Activated gamma-delta T cell treated with anti-CD3 and anti-CD28 coated beads, Interleukin-2, amount 50 U/mL, for 16 hours (primary cell): ENCODE measurements at regions not wholly inside any gene's neighbourhood (a gene's known extent, or its start where the extent isn't known, plus 50 kb on each side); places are given as distances from the start of the nearest gene placed in this dataset.
"Not testable (repeated sequence)": the region's sequence is repeated elsewhere in the genome, so short reads cannot be mapped to it uniquely, and the experiment has no call there.

Experiments used
- DNase-seq: peaks from one replicate; pipeline ENCODE4 v3.0.0-alpha.2; 2020; ENCODE audit warnings: low read depth

DNA sequence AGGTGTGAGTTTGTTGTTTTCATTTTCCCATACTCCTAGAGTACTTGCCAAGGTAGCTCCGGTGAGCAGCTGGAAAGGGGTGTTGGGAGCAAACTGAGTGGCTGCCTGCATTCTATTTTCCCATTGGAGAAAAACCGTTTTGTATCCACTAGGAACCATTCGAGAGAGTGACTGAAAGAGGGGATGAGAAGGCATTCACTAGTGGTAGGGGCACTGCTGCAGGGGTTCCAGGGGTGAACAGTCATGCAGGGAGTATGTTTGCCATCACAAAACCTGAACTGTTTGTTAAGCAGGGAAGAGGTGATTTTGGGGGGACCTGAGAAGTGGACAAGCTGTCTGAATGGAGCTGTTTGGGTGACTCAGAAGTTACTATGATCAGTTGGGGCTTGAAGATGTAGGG is 367.5 kb upstream of the SFSWAP start:
- not testable (repeated sequence) for DNase-seq

DNA sequence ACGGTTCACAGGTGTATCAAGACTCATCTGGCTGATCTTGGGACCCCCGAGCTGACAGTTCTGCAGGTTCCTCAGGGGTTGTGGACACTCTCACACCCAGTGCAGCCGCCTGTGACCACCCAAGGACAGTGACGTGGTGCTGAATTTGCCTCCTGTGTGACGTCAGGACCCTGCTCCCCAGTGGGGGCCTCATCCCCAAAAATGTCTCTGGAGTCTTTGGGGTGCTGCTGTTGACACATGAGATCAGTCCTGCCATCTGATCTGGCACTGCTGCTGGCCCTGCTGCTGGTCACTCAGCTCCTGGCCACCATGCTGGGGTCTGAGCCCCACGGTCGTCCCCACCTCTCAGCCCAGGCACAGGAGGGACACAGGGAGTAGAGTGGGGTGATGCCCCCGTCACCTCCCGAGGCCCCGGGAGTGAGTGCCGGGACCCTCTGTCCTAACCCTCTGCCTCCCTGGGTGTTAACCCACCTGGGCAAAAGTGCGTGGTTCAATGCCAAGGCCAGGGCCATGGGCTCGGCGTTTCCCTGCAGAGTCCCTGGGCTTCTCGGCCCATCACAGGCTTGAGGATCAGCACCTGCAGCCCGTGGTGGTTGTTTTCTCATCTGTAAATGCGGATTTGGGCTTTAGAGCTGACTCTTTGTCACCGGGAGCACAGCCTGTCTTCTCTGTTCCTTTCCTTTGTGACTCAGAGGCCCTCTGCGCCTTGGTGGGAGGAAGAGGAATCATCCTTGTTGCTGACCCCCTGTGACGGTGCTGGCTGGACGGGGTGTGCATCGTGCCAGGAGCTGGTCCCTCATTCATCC is 366.0 kb upstream of the SFSWAP start:
- DNase-seq: not testable (repeated sequence)

DNA sequence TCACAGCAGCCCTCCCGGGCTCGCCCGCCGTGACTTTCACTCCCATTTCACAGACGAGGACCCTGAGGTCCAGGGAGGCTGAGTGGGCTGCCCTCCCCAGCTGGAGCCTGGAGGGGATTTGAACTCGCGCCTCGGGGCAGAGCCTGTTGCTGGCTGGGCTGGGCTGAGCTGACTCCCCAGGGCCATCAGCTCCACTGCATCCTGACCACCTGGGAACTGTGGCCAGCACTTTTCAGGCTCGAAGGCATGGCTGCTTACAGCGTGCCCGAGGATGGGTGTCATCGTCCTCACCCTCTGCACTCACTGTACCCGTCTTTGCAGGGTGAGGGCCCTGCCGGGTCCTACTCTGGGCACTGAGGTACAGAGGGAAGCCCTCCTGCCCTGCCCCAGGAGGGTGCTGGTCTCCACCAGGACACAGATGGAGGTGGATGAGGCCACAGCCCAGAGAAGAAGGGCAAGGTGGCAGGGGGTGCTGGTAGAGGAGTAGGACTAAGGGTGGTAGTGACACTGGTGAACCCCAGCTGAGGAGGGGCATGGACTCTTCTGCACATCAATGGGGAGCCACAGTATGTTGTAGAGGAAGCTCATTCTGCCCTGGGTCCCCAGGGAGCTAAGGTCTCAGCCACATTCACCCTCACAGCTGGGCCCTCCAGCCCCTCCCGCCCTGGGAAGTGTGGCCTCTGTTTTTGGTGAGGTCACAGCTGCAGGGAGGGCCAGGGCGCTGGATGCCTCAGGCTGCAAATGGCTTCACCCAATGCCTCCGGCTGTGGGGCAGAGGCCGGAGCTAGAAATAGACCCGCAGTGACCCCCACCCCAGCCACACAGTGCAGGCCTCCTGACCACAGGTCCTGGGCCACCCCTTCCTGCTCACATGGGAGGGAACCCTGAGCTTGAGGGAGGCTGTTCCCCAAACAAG is 365.1 kb upstream of the SFSWAP start:
- no peak for DNase-seq

DNA sequence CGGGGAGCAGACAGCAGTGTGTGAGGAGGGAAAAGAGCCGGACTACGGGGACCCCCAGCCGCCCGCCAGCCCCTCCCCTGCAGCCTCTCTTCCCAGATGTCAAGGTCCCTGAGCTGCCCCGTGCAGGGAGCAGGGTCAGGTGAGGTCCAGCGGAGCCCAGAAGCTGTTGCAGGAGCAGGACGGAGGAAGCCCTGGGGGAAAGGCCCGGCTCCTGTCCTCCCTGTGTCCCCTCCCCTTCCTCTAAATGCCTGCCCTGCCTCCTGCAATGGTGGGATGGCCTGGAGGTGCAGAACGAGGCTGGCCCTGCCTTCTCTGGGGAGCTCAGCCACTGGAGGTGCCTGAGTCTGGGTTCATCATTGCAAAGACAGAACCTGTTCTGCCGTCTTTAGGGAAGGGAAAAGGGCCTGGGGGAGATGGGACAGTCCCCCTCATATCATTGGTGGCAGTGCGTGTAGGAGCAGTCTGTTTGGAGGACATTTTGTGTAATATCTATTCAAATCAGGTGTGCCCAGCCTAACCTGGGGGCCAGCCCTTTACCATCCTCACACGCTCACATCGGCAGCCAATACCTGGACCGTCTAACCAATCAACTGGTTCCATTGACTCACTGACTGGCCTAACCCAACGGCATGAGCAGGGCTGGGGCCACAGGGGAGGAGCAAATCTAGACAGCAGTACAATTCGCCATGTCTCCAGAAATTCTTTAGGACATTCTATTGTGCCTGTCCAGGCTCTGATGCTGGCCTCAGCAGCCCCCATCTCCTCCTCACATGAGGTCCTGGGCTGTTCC is 364.1 kb upstream of the SFSWAP start:
- DNase-seq: no peak

- DNase-seq: no peak
Observed at GRCh38 chr12:131347345-131347714, 363.6 kb upstream of the SFSWAP start.

GRCh38 chr12:131347732-131348131 is 363.2 kb upstream of the SFSWAP start:
- no peak for DNase-seq

- no peak for DNase-seq
Observed at GRCh38 chr12:131348231-131348630, 362.7 kb upstream of the SFSWAP start.

- DNase-seq: no peak
Observed at GRCh38 chr12:131348646-131349045, 362.2 kb upstream of the SFSWAP start.

DNA sequence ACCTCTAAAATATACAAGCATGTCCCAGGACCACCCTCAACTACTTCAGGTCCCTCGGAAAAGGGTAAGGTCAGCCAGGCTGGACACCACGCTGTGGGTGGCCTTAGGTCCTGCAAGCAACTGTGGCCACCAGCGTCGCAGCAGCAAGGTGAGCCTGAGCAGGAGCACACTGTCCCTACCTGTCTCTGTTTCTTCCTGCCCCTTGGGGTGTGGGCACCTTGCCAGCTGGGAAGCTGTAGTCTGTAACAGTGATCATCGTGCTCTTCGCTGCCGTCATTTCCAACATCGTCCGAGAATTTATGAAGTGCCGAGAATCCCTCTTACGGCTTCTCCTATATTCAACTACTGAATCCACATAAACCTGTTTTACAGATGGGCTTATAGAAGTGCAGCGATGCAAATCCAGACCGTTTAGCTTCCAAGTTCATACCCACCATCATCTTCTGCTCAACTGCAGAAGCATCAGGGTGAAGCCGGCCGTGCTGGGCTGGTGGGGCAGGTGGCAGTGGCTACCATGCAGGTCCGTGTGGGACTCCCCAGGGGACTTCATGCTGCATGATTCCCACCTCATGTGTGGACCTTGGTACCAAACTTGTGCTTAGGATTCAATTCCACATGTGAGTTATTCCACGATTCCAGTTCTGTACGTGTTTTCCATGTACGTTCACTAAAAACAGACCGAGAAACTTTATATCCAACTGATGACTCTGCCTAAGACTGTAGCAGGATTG is 361.3 kb upstream of the SFSWAP start:
- DNase-seq: no peak

DNA sequence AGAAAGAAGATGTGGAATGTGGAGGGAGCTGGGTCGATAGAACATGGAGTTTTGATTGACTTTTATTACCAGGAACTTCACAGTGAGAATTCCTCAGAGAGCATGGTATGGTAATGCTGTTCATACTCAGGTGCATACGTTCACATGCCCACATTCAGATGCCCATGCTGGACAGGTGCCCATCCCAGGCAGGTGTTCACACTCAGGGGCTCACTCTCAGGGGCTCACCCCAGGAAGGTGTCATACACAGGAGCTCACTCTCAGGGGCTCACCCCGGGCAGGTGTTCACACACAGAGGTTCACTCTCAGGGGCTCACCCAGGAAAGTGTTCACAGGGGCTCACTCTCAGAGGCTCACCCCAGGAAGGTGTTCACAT is 360.0 kb upstream of the SFSWAP start:
- DNase-seq: no peak

DNA sequence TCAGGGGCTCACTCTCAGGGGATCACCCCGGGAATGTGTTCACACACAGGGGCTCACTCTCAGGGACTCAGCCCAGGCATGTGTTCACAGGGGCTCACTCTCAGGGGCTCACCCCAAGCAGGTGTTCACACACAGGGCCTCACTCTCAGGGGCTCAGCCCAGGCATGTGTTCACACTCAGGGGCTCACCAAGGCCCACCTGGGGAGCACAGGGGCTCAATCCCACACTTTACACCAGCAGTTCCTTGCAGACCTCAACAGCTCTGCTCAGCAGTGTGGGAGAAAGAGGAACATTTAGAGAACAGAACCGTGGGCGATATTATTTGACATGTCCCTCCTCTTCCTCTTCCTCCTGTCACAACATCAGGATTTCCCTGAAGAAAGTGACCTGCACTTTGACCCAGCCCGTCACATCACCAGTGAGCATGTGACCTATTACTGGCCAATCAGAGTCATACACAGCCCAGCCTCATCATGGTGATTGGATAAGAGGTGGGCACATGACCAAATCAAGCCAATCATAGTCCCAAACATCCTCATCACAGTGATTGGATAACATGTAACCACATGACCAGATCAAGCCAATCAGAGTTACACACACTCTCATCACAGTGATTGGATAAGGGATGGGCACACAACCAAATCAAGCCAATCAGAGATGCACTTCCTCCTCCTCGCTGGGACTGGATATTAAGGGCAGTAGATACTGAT is 359.4 kb upstream of the SFSWAP start:
- DNase-seq: no peak

DNA sequence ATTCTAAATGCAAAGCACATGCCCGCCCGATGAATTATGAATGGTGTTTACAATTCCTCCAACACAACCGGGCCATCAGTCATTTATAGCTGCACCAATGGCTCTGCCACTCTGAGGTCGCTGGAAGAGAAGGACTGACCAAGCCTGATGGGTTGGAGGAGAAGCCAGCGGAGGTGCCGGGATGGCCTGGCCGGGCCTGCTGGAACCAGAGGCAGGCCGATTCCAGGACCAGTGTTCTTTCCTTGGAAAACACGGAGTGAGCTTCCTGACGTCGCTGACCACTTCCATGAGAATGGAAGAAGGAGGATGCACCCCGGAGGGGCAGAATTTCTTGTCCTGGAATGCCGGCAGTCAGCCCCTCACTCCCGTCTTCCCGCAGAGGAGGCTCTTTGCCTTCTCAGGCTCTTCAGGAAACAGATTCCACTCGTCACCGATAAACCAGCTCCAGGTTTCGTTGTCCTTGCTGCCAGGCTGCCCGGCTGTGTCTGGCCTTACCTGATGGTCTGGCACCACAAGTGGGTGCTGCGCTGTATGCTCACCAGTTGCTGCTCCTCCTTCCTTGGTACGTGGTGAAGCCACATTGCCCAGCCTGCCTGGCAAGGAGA is 358.5 kb upstream of the SFSWAP start:
- DNase-seq: no peak

DNA sequence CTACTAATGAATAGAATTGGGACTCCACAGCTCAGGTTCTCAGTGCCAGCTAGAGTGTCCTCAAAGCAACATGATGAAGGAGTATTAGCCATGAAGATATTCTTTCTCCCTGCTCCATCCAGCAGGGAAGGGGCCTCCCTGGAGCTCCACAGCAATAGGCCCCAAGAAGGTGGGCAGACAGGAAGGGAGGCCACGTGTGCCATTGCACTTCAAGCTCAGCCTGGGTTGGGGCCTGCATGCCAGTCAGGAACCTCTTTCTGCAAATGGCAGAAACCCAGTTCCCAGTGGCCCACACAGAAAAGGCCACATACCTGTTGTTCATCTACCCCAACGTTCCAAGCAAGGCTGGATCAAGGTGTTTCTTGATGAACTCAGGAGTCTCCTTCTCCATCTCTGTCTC is 357.5 kb upstream of the SFSWAP start:
- DNase-seq: no peak

DNA sequence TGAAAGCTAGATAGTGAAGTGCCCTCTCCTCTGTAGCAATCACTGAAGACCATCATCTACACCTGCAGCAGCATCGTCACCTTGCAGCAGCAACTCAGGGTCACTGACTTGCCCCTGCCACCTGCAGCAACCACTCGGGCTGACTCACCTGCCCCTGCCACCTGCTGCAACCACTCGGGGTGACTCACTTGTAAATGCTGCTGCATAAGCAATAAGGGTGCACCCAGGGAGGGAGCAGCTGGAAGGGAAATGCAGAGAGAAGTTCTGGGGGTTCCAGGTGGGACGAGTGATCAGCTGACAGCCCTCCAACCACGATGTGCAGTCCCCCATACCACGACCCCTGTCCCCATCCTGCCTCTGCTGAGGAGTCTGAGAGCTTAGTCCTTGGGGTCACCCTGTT is 357.1 kb upstream of the SFSWAP start:
- no peak for DNase-seq

DNA sequence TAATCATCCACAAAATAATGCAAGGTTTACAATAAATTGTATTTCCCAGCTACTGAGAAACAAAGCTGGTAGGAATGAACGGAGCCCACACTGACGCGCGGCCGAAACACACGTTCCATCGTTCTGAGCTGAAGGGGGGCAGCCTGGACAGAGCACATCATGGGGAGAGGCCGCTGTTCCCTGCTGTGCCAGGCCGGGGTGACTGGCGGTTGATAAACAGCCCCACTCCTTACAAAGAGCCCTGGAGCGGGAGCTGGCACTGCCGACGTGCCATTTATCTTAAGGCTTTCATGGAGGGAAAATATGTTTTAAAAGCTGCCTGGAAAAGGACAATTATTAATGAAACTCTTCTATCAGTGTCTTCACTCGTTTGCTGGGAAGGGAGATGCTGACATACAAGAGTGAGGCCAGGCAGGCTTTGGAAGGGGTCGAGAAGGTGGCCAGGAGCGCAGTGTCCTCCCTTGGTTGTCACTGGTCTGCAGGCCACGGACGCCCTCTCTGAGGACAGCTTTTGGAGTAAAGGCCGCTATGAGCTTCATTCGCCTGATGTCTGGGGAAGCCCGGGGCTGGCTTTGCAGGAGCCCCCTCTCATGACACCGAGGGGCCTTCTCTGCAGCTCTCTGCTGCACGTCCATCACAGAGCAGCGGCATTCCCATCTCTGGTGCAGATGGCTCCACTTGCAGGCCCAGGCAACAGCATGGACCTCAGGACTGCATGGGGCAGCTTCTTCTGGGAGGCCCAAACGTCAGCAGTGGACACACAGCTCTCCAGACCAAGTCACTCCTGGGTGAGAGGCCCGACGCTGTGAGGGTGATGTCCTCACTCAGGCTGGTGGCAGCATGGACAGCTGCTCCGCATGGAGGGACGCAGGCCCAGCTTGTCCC is 355.3 kb upstream of the SFSWAP start:
- no peak for DNase-seq

DNA sequence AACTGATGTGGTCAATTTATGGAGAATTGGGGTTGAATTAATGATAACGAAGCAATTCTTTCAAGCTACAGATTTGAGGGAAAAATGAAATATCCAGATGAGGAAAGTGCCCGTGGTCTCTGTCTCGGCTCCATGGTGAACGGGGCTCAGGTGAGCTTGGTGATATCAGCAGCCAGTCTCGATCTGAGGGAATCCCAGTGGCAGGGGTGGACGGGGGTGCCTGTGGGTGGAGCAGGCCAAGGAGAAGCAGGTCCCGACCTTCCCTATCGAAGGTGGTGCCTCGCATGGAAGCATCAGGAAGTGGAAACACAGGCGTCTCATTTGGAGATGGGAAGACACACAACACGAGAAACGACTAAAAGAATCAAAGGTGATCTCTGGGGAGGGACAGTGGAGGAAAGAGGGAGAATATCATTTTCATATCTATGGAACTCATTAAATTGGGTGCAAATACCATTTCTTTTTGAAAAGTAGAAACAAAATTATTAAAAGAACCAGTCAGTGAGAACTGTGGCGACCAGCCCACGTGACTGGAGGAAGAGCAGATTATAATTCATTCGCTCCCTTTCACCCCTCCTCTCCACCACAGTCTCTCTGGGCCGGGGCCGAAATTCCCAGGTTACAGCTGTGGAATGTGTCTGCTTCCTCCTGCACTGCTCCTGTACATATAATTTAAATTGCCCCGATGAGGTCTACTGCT is 354.3 kb upstream of the SFSWAP start:
- no peak for DNase-seq

GRCh38 chr12:131357185-131357747 is 353.6 kb upstream of the SFSWAP start:
- no peak for DNase-seq

DNA sequence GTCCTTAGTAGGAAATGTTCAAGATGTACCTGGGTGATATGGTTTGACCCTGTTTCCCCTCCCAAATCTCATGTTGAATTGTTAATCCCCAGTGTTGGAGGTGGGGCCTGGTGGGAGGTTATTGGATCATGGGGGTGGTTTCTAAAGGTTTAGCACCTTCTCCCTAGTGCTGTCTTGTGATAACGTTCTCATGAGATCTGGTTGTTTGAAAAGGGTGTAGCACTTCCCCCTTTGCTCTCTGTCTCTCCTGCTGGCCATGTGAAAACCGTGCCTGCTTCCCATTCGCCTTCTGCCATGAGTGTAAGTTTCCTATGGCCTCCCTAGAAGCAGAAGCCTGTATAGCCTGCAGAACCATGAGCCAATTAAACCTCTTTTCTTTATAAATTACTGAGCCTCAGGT is 353.0 kb upstream of the SFSWAP start:
- DNase-seq: no peak
